ENCODE measurements at regions not wholly inside any gene's neighbourhood (a gene's known extent, or its start where the extent isn't known, plus 50 kb on each side); places are given as distances from the start of the nearest gene placed in this dataset.

DNA sequence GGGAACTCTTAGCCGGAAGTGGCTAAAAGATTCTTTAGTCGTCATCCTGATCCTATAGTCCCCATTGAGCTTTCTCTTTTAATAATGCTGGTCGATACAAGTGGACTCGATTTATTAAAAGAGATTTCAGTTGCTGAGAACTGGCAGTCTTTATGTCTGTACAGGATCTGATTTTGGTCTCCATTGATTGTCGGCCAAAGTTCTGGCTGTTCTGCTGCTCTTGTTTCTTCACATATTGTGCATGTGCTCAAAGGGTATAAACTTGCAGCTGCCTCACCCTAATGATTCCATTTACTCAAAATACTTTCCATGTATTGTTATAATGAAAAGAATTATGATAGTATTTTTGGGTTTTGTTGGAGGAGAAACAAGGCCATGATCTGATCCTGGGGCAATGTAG, 100.7 kb upstream of the CTTNBP2 start:
- H3K4me1 Mint-ChIP-seq (ENCODE audit: low read depth), result peaks cover 10% of the 10 kb centered on the region
- TF ChIP-seq, protein P1, sequence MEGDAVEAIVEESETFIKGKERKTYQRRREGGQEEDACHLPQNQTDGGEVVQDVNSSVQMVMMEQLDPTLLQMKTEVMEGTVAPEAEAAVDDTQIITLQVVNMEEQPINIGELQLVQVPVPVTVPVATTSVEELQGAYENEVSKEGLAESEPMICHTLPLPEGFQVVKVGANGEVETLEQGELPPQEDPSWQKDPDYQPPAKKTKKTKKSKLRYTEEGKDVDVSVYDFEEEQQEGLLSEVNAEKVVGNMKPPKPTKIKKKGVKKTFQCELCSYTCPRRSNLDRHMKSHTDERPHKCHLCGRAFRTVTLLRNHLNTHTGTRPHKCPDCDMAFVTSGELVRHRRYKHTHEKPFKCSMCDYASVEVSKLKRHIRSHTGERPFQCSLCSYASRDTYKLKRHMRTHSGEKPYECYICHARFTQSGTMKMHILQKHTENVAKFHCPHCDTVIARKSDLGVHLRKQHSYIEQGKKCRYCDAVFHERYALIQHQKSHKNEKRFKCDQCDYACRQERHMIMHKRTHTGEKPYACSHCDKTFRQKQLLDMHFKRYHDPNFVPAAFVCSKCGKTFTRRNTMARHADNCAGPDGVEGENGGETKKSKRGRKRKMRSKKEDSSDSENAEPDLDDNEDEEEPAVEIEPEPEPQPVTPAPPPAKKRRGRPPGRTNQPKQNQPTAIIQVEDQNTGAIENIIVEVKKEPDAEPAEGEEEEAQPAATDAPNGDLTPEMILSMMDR (IDR thresholded peaks at IDR 0.05), result no peak
- peaks cover 1% of the 10 kb centered on the region for H3K27me3 Mint-ChIP-seq (ENCODE audit: low read depth)
- DNase-seq (ENCODE audit: low spot score), result no peak
- no peak overlapping the region for H3K27ac Mint-ChIP-seq (ENCODE audit: unreplicated experiment)
- peaks cover 3% of the 10 kb centered on the region for H3K9me3 Mint-ChIP-seq (ENCODE audit: low read depth)
- no peaks in the 10 kb centered on the region for H3K36me3 Mint-ChIP-seq (ENCODE audit: low read depth)
- no peak overlapping the region for H3K4me3 Mint-ChIP-seq (ENCODE audit: unreplicated experiment)

DNA sequence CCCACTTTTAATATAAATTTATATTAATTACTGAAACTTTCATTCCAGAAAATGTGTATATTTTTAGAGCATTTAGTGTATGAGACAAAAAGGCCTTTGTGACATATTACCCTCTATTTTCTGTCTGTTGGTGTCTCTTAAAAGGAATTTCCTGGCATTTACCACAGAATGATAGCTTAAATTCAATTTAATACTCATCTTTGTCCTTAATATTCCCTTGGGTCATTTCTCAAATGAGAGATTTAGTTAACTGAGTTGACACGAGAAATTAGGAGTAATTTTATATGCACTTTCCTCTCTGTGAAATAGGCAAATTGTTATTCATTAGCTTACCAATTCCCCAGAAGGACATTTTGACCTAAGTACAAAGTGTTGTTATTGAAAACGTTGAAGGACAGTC, 101.7 kb upstream of the CTTNBP2 start:
- Mint-ChIP-seq H3K36me3 (ENCODE audit: low read depth) (no peaks in the 10 kb centered on the region), H3K4me1 (ENCODE audit: low read depth) (peaks cover 10% of the 10 kb centered on the region), H3K27ac (ENCODE audit: unreplicated experiment) (no peak overlapping the region), H3K9me3 (ENCODE audit: low read depth) (peaks cover under 1% of the 10 kb centered on the region), H3K27me3 (ENCODE audit: low read depth) (peaks cover 1% of the 10 kb centered on the region), H3K4me3 (ENCODE audit: unreplicated experiment) (no peak overlapping the region)
- no peak for DNase-seq (ENCODE audit: low spot score)
- TF ChIP-seq, protein P1 (IDR thresholded peaks at IDR 0.05), result no peak

GRCh38 chr7:117975476-117975875, 102.2 kb upstream of the CTTNBP2 start:
- no peak overlapping the region for H3K27ac Mint-ChIP-seq (ENCODE audit: unreplicated experiment)
- H3K27me3 Mint-ChIP-seq (ENCODE audit: low read depth), result peaks cover 1% of the 10 kb centered on the region
- H3K36me3 Mint-ChIP-seq (ENCODE audit: low read depth), result no peaks in the 10 kb centered on the region
- H3K4me3 Mint-ChIP-seq (ENCODE audit: unreplicated experiment), result no peak overlapping the region
- no peak for DNase-seq (ENCODE audit: low spot score)
- peaks cover 10% of the 10 kb centered on the region for H3K4me1 Mint-ChIP-seq (ENCODE audit: low read depth)
- no peaks in the 10 kb centered on the region for H3K9me3 Mint-ChIP-seq (ENCODE audit: low read depth)
- TF ChIP-seq, protein P1 (IDR thresholded peaks at IDR 0.05), result no peak

DNA sequence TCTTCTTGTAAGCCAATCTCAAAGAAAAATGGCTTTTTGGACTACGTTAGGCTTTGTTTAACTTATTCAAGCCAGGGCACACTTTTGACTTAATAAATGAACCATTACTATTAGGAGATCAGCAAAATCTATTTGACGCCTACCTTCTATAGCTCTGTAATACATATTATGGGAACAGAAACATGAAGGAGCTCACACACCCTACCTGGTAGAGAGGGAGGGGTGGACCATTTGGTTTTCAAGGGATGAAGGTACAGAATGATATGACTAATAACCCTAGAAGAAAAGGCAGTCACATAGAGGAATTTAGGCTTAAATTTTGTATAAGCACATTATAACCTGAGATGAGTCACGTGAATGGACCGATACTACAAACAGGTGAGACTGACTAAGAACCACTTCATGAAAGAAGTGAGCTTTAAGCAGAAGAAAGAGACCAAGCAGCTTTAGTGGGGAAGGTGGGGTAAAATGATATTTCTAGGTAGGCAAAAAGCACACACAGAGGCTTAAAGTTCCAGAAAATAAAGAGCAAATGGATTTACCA, 106.8 kb upstream of the CTTNBP2 start:
- Mint-ChIP-seq H3K27ac (ENCODE audit: unreplicated experiment) (no peak overlapping the region), H3K4me3 (ENCODE audit: unreplicated experiment) (no peak overlapping the region), H3K9me3 (ENCODE audit: low read depth) (peaks cover 3% of the 10 kb centered on the region), H3K36me3 (ENCODE audit: low read depth) (no peaks in the 10 kb centered on the region), H3K4me1 (ENCODE audit: low read depth) (peaks cover 4% of the 10 kb centered on the region), H3K27me3 (ENCODE audit: low read depth) (peaks cover 4% of the 10 kb centered on the region)
- TF ChIP-seq, protein P1 (IDR thresholded peaks at IDR 0.05), result no peak
- DNase-seq (ENCODE audit: low spot score), result no peak

DNA sequence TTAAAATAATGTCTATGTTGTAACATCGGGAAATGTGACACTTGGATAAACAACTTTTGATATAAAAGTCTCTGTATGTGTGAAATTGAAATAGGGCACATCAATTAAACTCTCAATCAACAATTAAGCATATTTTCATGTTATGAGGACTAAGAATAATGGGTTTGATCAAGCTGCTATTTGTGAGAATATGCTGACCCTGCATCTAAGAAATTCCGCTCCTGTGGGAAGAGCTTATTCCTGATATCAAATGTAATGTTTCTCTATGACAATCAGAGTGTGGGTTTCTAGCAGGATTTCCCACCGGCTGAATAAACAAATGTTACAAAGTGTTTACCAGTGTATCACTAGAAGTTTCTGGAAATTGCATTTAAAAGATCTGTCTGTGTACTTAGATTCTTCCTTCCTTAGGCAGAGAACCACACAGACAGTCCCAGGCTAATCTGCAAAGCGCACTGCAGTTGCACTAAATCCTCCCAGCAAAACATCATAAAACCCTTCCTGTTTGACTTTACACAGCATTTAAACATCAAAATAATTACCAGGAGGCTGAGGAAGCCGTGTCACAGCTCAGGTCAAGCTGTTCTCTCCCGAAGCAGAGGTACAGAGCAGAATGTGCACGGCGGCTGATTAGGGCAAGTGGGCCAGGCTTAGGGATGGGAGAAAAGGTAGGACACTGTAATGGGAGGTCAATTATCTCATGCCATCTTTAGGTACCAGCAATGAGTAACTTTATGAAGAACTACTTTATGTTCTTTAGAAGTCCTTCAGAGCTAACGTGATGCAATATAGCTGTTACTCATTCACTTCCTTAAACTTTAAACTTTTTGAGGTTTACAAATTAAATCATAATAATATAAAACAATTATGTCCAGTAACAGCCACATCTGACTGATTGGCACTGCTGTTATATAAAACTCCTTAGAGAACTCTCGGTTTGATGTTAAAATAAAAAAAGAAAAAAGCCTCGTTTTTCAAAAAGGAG, 109.1 kb upstream of the CTTNBP2 start:
- no peak for DNase-seq (ENCODE audit: low spot score)
- Mint-ChIP-seq H3K9me3 (ENCODE audit: low read depth) (peaks cover 3% of the 10 kb centered on the region), H3K4me1 (ENCODE audit: low read depth) (no peaks in the 10 kb centered on the region), H3K27ac (ENCODE audit: unreplicated experiment) (no peak overlapping the region), H3K36me3 (ENCODE audit: low read depth) (no peaks in the 10 kb centered on the region), H3K4me3 (ENCODE audit: unreplicated experiment) (no peak overlapping the region), H3K27me3 (ENCODE audit: low read depth) (peaks cover 4% of the 10 kb centered on the region)
- TF ChIP-seq, protein P1 (IDR thresholded peaks at IDR 0.05), result no peak

Measured in chondrocyte (in vitro differentiated cells).